GM21447 (cell line): ENCODE measurements at regions not wholly inside any gene's neighbourhood (a gene's known extent, or its start where the extent isn't known, plus 50 kb on each side); places are given as distances from the start of the nearest gene placed in this dataset.
A peak's percentile ranks its signal among the peaks of the same experiment; 100 is the strongest.

Experiments
- ATAC-seq: cut with Tn5 transposase; IDR thresholded peaks from one replicate; pipeline ENCODE4 v1.9.1; 2021; ENCODE audit not compliant: unreplicated experiment

DNA sequence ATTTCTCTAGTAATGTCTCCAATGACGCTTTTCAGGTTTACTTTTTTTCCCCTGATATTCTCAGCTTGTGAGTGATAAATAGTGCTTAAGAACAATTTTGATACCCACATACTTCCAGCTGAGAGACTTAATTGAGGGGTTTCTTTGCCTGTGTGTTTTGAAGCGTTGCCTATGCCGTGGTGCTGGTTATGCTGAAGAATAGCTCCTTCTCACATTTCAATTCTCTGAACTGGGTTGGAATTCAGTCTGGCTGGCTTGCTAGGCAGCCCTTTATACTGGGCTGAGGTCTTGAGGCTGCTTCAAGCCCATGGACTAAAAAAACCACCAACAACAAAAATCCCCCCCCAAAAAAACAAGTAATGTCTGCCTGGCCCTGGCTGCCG is 87.4 kb downstream of the CHST2 start:
- no peak for ATAC-seq

DNA sequence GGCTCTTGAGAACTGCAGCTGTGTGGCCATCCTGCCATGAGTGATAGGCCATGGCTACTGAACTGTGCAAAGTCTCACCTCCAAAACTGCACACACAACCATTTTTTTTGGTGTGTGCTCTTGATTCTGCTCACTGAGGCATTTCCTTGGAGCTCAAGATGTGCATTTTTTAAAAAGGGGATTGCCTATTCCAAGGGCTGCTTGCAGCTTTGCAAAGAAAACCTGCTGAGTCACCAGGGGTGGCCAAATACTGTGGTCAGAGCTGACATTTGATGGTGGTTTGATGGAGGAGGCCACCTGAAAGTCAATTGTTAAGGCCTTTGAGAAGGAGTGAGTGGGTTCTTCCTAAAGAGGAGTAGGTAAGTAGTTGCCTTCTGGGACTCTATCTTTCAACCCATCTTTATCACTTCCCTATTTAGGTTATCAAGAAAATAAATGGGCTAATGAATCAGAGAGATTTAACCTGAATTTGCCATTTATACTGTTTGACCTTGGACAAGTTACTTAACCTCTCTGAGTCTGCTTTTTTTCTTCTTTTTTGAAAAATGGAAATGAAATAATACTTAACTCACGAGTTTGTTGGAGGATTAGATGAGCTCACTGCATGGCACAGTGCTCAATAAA is 87.9 kb downstream of the CHST2 start:
- peak; percentile 90 for ATAC-seq

DNA sequence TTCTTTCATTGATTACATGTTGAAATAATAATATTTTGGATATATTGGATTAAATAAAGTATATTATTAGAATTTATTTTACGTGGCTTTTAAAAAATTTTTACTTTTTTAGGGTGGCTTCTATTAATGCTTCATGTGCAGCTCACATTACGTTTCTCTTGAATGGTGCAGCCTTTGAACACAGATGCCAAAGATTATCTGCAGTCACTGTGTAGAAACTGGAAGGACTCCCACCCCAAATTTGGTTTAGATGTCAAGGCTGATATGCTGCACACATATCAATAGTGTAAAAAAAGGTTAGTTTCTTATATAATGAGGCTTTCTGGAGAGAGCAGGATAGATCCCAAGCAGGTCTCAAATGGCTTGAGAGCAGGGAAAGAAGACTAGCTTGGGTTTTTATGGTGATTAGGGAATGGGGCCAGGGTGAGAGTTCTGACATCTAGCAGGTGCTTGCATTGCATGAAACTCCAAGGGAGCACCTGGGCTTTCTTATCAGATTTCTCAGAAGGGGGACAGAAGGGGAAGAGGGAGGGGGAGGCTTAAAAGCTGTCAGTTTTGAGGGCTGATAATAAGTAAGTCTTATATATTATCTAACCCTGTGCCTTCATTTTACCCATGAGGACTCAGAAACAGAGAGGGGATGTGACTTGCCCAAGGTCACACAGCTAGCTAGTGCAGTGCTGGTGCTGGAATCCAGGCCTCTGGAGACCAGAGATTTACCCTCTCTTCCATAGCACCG is 89.6 kb downstream of the CHST2 start:
- no peak for ATAC-seq

DNA sequence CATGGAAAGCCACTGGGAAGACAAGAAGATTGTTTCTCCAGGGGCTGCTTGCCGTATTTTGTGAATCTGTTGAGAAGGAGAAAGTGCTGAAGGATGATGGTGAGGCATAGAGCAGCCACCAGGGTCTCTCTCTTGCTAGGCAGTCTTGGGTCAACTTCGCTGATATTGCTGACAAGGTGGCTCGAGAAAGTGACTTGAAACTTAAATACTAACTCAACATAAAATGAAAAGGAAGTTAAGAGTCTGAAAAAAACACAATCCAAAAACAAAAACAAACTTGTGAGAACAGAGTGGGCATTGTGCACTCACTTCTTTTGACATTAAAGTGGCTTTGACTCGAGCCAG is 90.1 kb downstream of the CHST2 start:
- no peak for ATAC-seq

DNA sequence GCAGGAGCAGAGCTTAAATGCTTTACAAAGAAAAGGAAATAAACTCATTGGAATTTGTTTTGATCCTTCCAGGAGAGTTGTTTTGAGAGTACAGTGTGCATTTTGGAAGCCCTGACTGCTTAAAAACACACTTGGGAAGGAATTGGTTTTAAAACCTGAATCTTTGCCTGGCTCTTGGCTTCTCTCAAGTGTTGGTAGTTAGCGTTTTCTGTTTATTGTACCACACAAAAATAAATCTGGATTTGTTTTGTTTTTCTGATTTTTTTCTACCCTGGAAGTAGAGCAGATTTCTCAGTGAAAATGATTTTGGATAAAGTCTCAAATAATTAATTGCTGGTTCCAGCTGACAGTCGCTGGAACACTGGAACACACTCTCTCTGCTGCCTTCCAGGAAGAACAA is 90.6 kb downstream of the CHST2 start:
- no peak for ATAC-seq

DNA sequence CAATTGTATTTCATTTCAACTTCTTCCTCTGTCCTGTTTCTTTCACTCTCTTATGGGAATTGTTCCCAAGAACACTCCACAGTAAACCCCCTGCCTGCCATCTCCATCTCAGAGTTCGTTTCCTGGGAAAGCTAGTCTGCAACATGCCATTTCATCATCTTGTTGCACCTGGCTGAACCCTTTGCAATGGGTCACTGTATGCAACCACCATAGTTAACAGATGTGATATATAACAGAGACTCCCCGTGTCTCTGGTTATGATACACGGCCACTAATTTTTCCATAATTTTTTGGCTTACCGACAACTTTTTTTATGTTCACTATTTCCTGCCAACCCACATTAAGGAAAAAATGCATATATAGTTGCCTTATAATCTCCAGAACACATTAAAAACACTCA is 95.5 kb downstream of the CHST2 start:
- no peak for ATAC-seq
